LNCaP clone FGC (cell line): ENCODE measurements at regions not wholly inside any gene's neighbourhood (a gene's known extent, or its start where the extent isn't known, plus 50 kb on each side); places are given as distances from the start of the nearest gene placed in this dataset.

Experiments
- DNase-seq: peaks from one replicate; pipeline ENCODE4 v3.0.0-alpha.2; 2011; ENCODE audit warnings: low read depth
- H3K4me3 ChIP-seq: 2 replicates; pipeline ENCODE4 v1.5.1; 2011; ENCODE audit warnings: mild to moderate bottlenecking, low read depth, low read length, control low read depth
- CTCF ChIP-seq: IDR thresholded peaks from 2 replicates; pipeline ENCODE4 v1.5.1; 2012; ENCODE audit warnings: mild to moderate bottlenecking; ENCODE audit not compliant: control insufficient read depth, insufficient read depth; ENCODE audit errors: extremely low read depth

- no peak for TF ChIP-seq CTCF
These were observed 413.7 kb upstream of the CCDC196 start for GRCh38 chr14:66072190-66073084.

DNA sequence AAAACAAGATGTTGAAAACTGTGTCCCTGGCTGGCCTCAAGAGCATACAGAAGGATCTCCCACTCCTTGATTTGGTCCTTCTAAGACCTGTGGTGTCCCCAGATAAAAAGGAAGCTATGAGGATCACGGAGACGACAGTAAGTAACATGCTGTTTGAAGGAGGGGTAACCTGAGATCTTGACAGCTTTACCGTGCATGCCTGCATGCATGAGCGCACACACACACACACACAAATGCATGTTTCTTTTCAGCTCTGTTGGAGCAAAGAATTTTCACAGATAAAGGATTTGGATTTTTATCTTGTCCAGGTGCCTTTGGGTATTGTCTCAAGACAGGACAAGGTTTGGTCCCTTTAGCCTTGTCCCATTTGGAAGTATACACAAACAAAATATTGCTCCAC lies 411.6 kb upstream of the CCDC196 start:
- H3K4me3 ChIP-seq = no peak overlapping the region
- no peak for TF ChIP-seq CTCF
- DNase-seq = no peak

More at GRCh38 chr14:66072190-66073084, 413.7 kb upstream of the CCDC196 start:
- no peak for DNase-seq
- H3K4me3 ChIP-seq = no peak overlapping the region

GRCh38 chr14:66076176-66076575 lies 410.0 kb upstream of the CCDC196 start:
- no peak overlapping the region for H3K4me3 ChIP-seq
- no peak for TF ChIP-seq CTCF
- no peak for DNase-seq

GRCh38 chr14:66078006-66078405 lies 408.2 kb upstream of the CCDC196 start:
- no peak overlapping the region for H3K4me3 ChIP-seq
- DNase-seq = peak; percentile 18
- no peak for TF ChIP-seq CTCF

- no peak for TF ChIP-seq CTCF
- no peak overlapping the region for H3K4me3 ChIP-seq
- DNase-seq = no peak
These were observed 404.4 kb upstream of the CCDC196 start for GRCh38 chr14:66081594-66082376.

DNA sequence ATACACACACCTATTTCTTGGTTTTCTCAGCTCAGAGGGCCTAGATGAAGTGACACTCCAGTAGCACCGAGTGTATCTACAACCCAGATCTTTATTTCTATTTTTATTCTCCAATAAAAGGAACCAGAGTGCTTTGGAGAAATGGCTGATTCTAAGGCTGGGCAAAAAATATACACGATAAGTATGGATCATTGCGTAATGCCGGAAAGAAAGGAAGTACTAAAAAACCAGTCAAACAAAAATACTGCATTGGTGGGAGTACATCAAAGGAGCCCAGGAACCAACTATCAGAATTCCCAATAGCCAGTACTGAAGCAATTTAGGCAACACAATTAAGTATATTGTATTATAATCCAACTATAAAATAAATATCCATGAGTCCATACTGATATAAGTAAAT lies 400.9 kb upstream of the CCDC196 start:
- no peak for DNase-seq
- H3K4me3 ChIP-seq = no peak overlapping the region
- TF ChIP-seq CTCF = no peak

DNA sequence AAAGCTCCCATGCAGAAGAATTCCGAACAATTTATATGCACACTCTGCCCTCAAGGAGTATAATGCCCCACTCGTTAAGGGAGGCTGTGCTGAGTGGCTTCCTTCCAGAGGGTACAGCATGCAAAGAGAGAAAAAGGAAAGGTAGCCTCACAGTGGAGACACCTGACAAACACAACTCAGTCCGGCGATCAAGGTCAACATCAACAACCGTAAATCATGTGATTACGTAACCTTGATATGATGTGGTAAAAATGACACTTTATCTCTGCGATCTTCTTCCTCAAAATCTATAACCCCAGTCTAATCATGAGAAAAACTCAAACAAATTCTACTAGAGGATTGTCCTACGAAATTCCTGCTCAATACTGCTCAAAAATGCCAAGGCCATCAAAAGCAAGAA lies 400.5 kb upstream of the CCDC196 start:
- no peak overlapping the region for H3K4me3 ChIP-seq
- TF ChIP-seq CTCF = no peak
- DNase-seq = no peak
